T-cell (primary cell): ENCODE measurements at regions not wholly inside any gene's neighbourhood (a gene's known extent, or its start where the extent isn't known, plus 50 kb on each side); places are given as distances from the start of the nearest gene placed in this dataset.

ENCODE experiments used
- ATAC-seq, 4 experiments: fragments of 200-7000 bp in 3 of 4; fragments of 150-1000 bp in 1 of 4; cut with Tn5 transposase; replicated peaks in 1 of 4; 1 replicate in 3 of 4; 2 replicates in 1 of 4; pipeline ENCODE4 v1.10.0; 2021; ENCODE audit warnings: moderate library complexity in 3 of 4, mild to moderate bottlenecking in 2 of 4, moderate number of reproducible peaks in 1 of 4
- CTCF ChIA-PET, 2 donors: fragments of 300-600 bp; sonication (Branson Sonifier 250); formaldehyde crosslinking; loops; one replicate each; lab custom pipeline; 2022; ENCODE audit warnings: antibody characterized with exemption in 2 of 2; lab: Charles Lee
- POLR2A ChIA-PET, 2 donors: fragments of 300-600 bp; sonication (Branson Sonifier 250); formaldehyde crosslinking; loops; one replicate each; lab custom pipeline; 2022; ENCODE audit warnings: antibody characterized with exemption in 2 of 2; lab: Charles Lee
- DNase-seq, 35 experiments: peaks; one replicate each; pipeline versions ENCODE4 v3.0.0 to v3.0.0-alpha.2; 2013 to 2023
- H3K27ac ChIP-seq: one replicate; pipeline ENCODE4 v1.5.1; 2013; ENCODE audit warnings: low read length
- H3K27me3 ChIP-seq, 2 experiments: replicated peaks in 1 of 2; 1 replicate in 1 of 2; 2 replicates in 1 of 2; pipeline versions ENCODE4 v1.6.1 to v1.7.0; 2013; ENCODE audit warnings: low read length in 1 of 2, mixed read lengths in 1 of 2; ENCODE audit not compliant: control insufficient read depth in 2 of 2, insufficient read depth in 2 of 2; ENCODE audit errors: extremely low read depth in 1 of 2
- H3K36me3 ChIP-seq, 2 donors: 1 replicate in 1 of 2; 2 replicates in 1 of 2; pipeline versions ENCODE4 v1.6.1 to v1.7.0; 2013; ENCODE audit warnings: low read length in 1 of 2; ENCODE audit not compliant: control insufficient read depth in 2 of 2, insufficient read depth in 1 of 2; ENCODE audit errors: extremely low read depth in 1 of 2
- H3K4me1 ChIP-seq, 2 experiments: 1 replicate in 1 of 2; 2 replicates in 1 of 2; pipeline versions ENCODE4 v1.6.1 to v1.7.0; 2013; ENCODE audit warnings: low read length in 2 of 2, mixed read lengths in 1 of 2; ENCODE audit not compliant: insufficient read depth in 2 of 2, control insufficient read depth in 1 of 2; ENCODE audit errors: extremely low read depth in 1 of 2
- H3K4me3 ChIP-seq, 2 donors: 1 replicate in 1 of 2; 2 replicates in 1 of 2; pipeline versions ENCODE4 v1.5.1 to v1.7.0; 2013; ENCODE audit warnings: mild to moderate bottlenecking in 2 of 2, low read length in 1 of 2, moderate library complexity in 1 of 2; ENCODE audit not compliant: control insufficient read depth in 1 of 2; ENCODE audit errors: extremely low read depth in 1 of 2
- H3K9me3 ChIP-seq: 2 replicates; pipeline ENCODE4 v1.7.0; 2013
- H3K27ac Mint-ChIP-seq, 2 donors: one replicate each; pipeline ENCODE4 v1.8.0; 2020 to 2021; ENCODE audit warnings: mild to moderate bottlenecking in 2 of 2, mixed read lengths in 2 of 2
- H3K27me3 Mint-ChIP-seq, 2 donors: one replicate each; pipeline ENCODE4 v1.8.0; 2021 to 2022; ENCODE audit warnings: mixed read lengths in 2 of 2
- H3K36me3 Mint-ChIP-seq: one replicate; pipeline ENCODE4 v1.8.0; 2021; ENCODE audit warnings: mixed read lengths
- H3K4me1 Mint-ChIP-seq, 3 donors: one replicate each; pipeline ENCODE4 v1.8.0; 2020 to 2022; ENCODE audit warnings: mixed read lengths in 3 of 3, mild to moderate bottlenecking in 1 of 3
- H3K4me3 Mint-ChIP-seq, 3 donors: one replicate each; pipeline ENCODE4 v1.8.0; 2020 to 2022; ENCODE audit warnings: mild to moderate bottlenecking in 3 of 3, mixed read lengths in 3 of 3, moderate library complexity in 3 of 3
- H3K9me3 Mint-ChIP-seq, 3 donors: one replicate each; pipeline ENCODE4 v1.8.0; 2020 to 2022; ENCODE audit warnings: mixed read lengths in 3 of 3
- WGBS: methylation state at CpG from one replicate; pipeline ENCODE4 v1.1.5; 2013; ENCODE audit warnings: missing lambda C conversion rate; ENCODE audit not compliant: insufficient coverage; 5-methylcytosine and 5-hydroxymethylcytosine counted together

DNA sequence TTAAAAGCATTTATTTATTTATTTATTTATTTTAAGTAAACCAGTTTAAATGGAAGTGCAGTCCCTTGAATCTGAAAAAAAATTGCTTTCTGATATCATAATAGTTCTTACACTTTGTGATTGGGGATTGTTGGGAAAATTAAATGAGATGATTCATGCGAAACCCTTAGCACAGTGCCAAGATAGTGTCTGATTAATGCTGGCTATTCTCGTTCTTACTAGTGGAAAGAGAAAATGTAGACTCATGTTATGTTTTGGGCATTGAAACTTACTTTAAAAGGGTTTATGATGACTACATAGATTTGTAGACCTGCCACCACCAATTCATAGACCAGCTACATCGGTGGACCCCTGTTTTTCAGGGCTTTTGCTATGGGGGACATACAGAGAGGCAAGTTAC lies 229.2 kb upstream of the ZFP64 start:
- no peak overlapping the region for H3K4me3 Mint-ChIP-seq
- no peak overlapping the region for H3K27ac Mint-ChIP-seq
- Histone ChIP-seq H3K9me3 (no peaks in the 10 kb centered on the region), H3K27me3 (no peaks in the 10 kb centered on the region), H3K27ac (no peak overlapping the region), H3K4me3 (no peak overlapping the region), H3K36me3 (no peaks in the 10 kb centered on the region), H3K4me1 (peaks cover 0 to 6% of the 10 kb centered on the region in 2 experiments)
- CTCF ChIA-PET = no interaction called here
- WGBS = 80% methylated on average over 1 of the region's 3 CpGs
- peaks cover 7% of the 10 kb centered on the region for H3K36me3 Mint-ChIP-seq
- H3K4me1 Mint-ChIP-seq = peaks cover 1 to 13% (median 3%) of the 10 kb centered on the region in 3 donors
- H3K9me3 Mint-ChIP-seq = peaks cover 10 to 15% (median 14%) of the 10 kb centered on the region in 3 donors
- DNase-seq (no peak), ATAC-seq (no peak)
- POLR2A ChIA-PET = no interaction called here
- no peaks in the 10 kb centered on the region for H3K27me3 Mint-ChIP-seq

- Histone ChIP-seq H3K36me3 (no peaks in the 10 kb centered on the region), H3K27me3 (no peaks in the 10 kb centered on the region), H3K4me3 (no peak overlapping the region), H3K4me1 (peaks cover 0 to 9% of the 10 kb centered on the region in 2 experiments), H3K9me3 (no peaks in the 10 kb centered on the region), H3K27ac (no peak overlapping the region)
- ChIA-PET CTCF (interaction anchor here in 1 of 2 donors (1.0 kb wide), 1 partner anchor 15 kb away, joined by 3 read pairs; no protein-coding TSS in a partner anchor), POLR2A (no interaction called here)
- DNase-seq = no peak
- WGBS = no CpG with 5 or more reads among the region's 2 CpGs
- H3K27ac Mint-ChIP-seq = no peak overlapping the region
- H3K9me3 Mint-ChIP-seq = peaks cover 5 to 15% (median 14%) of the 10 kb centered on the region in 3 donors
- H3K27me3 Mint-ChIP-seq = no peaks in the 10 kb centered on the region
- peaks cover 3 to 10% (median 5%) of the 10 kb centered on the region in 3 donors for H3K4me1 Mint-ChIP-seq
- no peak for ATAC-seq
- peaks cover 7% of the 10 kb centered on the region for H3K36me3 Mint-ChIP-seq
- H3K4me3 Mint-ChIP-seq = no peak overlapping the region
These were observed 227.6 kb upstream of the ZFP64 start for GRCh38 chr20:52419205-52419604.

GRCh38 chr20:52416953-52417352 lies 225.4 kb upstream of the ZFP64 start:
- Histone ChIP-seq H3K27me3 (no peaks in the 10 kb centered on the region), H3K27ac (no peak overlapping the region), H3K4me3 (no peak overlapping the region), H3K36me3 (peaks cover 0 to 2% of the 10 kb centered on the region in 2 donors), H3K4me1 (peaks cover 0 to 10% of the 10 kb centered on the region in 2 experiments), H3K9me3 (no peaks in the 10 kb centered on the region)
- Mint-ChIP-seq H3K9me3 (peaks cover 5 to 28% (median 20%) of the 10 kb centered on the region in 3 donors), H3K4me1 (peaks cover 12 to 21% (median 15%) of the 10 kb centered on the region in 3 donors), H3K27me3 (no peaks in the 10 kb centered on the region), H3K36me3 (peaks cover 21% of the 10 kb centered on the region), H3K27ac (no peak overlapping the region), H3K4me3 (no peak overlapping the region)
- no peak for ATAC-seq
- ChIA-PET CTCF (interaction anchor here in 1 of 2 donors (0.6 kb wide), 1 partner anchor 1016 kb away, joined by 4 read pairs; no protein-coding TSS in a partner anchor), POLR2A (no interaction called here)
- DNase-seq = no peak
- WGBS = no CpG with 5 or more reads among the region's 2 CpGs

DNA sequence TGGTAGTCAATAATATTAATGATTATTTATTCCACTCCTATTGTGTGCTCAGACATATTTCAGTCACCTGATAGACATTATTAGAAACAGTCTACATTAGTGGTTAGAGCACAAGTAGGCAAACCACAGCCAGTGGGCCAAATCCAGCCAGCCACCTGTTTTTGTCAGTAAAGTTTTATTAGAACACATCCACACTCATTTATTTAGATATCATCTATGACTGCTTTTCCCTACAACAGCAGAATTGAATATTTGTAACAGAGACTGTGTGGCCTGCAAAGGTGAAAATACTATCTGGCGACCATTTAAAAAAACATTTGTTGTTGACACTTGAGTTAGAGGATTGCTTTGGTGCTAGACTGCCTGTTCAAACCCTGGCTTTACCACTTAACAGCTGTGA lies 220.0 kb upstream of the ZFP64 start:
- Mint-ChIP-seq H3K27me3 (no peaks in the 10 kb centered on the region), H3K27ac (peak overlapping the region; percentile 99), H3K9me3 (peaks cover 2 to 22% (median 5%) of the 10 kb centered on the region in 3 donors), H3K4me1 (peaks cover 55 to 72% (median 66%) of the 10 kb centered on the region in 3 donors), H3K36me3 (peaks cover 14% of the 10 kb centered on the region), H3K4me3 (peak overlapping the region in 1 of 3 donors; percentile 13)
- Histone ChIP-seq H3K4me3 (no peak overlapping the region), H3K4me1 (peaks cover 23 to 57% of the 10 kb centered on the region in 2 experiments), H3K9me3 (no peaks in the 10 kb centered on the region), H3K27me3 (no peaks in the 10 kb centered on the region), H3K36me3 (peaks cover 0 to 2% of the 10 kb centered on the region in 2 donors), H3K27ac (peak overlapping the region; percentile 96)
- ATAC-seq = no peak
- no CpG with 5 or more reads among the region's 1 CpG for WGBS
- CTCF ChIA-PET = interaction anchor here in 1 of 2 donors (0.6 to 1.0 kb wide), 2 partner anchors 100 to 286 kb away, joined by 3 read pairs; no protein-coding TSS in a partner anchor
- POLR2A ChIA-PET = interaction anchor here in 1 of 2 donors (0.7 kb wide), 1 partner anchor 33 kb away, joined by 3 read pairs; no protein-coding TSS in a partner anchor
- peak in 1 of 35 experiments; percentile 14 for DNase-seq

- peaks cover 14% of the 10 kb centered on the region for H3K36me3 Mint-ChIP-seq
- Histone ChIP-seq H3K27ac (peak overlapping the region; percentile 96), H3K4me1 (peaks cover 24 to 59% of the 10 kb centered on the region in 2 experiments), H3K4me3 (peak overlapping the region in 1 of 2 donors; percentile 3), H3K9me3 (no peaks in the 10 kb centered on the region), H3K36me3 (peaks cover 0 to 2% of the 10 kb centered on the region in 2 donors), H3K27me3 (no peaks in the 10 kb centered on the region)
- DNase-seq (peak in 9 of 35 experiments; percentile 3 to 41 (median 5)), ATAC-seq (peak; percentile 6 to 17 (median 13))
- H3K4me1 Mint-ChIP-seq = peaks cover 63 to 79% (median 74%) of the 10 kb centered on the region in 3 donors
- H3K4me3 Mint-ChIP-seq = peak overlapping the region; percentile 65 to 73 (median 71)
- 45% methylated on average over 8 of the region's 11 CpGs for WGBS
- H3K27ac Mint-ChIP-seq = peak overlapping the region; percentile 99
- CTCF ChIA-PET = interaction anchor here in 1 of 2 donors (0.9 to 2.0 kb wide), 6 partner anchors 24 to 1797 kb away, joined by 3 to 6 read pairs (median 4); partner anchors contain the start of gene PFDN4
- POLR2A ChIA-PET = interaction anchor here (0.6 to 2.0 kb wide), 11 partner anchors 10 to 699 kb away, joined by 3 to 16 read pairs (median 3); no protein-coding TSS in a partner anchor
- H3K27me3 Mint-ChIP-seq = no peaks in the 10 kb centered on the region
- H3K9me3 Mint-ChIP-seq = peaks cover 5 to 26% (median 8%) of the 10 kb centered on the region in 3 donors
These were observed 219.2 kb upstream of the ZFP64 start for GRCh38 chr20:52410731-52411234.

- CTCF ChIA-PET = interaction anchor here in 1 of 2 donors (0.9 to 2.0 kb wide), 6 partner anchors 23 to 1798 kb away, joined by 3 to 6 read pairs (median 4); partner anchors contain the start of gene PFDN4
- Mint-ChIP-seq H3K4me1 (peaks cover 66 to 85% (median 80%) of the 10 kb centered on the region in 3 donors), H3K9me3 (peaks cover 5 to 26% (median 8%) of the 10 kb centered on the region in 3 donors), H3K4me3 (peak overlapping the region; percentile 65 to 73 (median 71)), H3K36me3 (peaks cover 14% of the 10 kb centered on the region), H3K27me3 (no peaks in the 10 kb centered on the region), H3K27ac (peak overlapping the region; percentile 99)
- Histone ChIP-seq H3K36me3 (peaks cover 0 to 2% of the 10 kb centered on the region in 2 donors), H3K4me3 (peak overlapping the region in 1 of 2 donors; percentile 3), H3K27ac (peak overlapping the region; percentile 96), H3K9me3 (no peaks in the 10 kb centered on the region), H3K27me3 (no peaks in the 10 kb centered on the region), H3K4me1 (peaks cover 30 to 58% of the 10 kb centered on the region in 2 experiments)
- peak; percentile 86 to 93 (median 92) for ATAC-seq
- DNase-seq = peak; percentile 29 to 90 (median 63)
- 0% methylated on average over 2 of the region's 11 CpGs for WGBS
- POLR2A ChIA-PET = interaction anchor here (0.6 to 2.0 kb wide), 12 partner anchors 9 to 1071 kb away, joined by 3 to 16 read pairs (median 3); no protein-coding TSS in a partner anchor
These were observed 218.6 kb upstream of the ZFP64 start for GRCh38 chr20:52410182-52410647.
